KOPT-K1 (cell line): ENCODE measurements at regions not wholly inside any gene's neighbourhood (a gene's known extent, or its start where the extent isn't known, plus 50 kb on each side); places are given as distances from the start of the nearest gene placed in this dataset.
"Not testable (repeated sequence)": the region's sequence is repeated elsewhere in the genome, so short reads cannot be mapped to it uniquely, and the experiment has no call there.

Experiments
- H3K27ac ChIP-seq: fragments of 200-600 bp; sonication (generic); 2 replicates; pipeline ENCODE4 v1.5.1; 2016; ENCODE audit warnings: antibody characterized with exemption, mild to moderate bottlenecking, low read depth, low read length; ENCODE audit not compliant: poor library complexity, severe bottlenecking
- H3K36me3 ChIP-seq: fragments of 200-600 bp; sonication (generic); 2 replicates; pipeline ENCODE4 v1.5.1; 2017; ENCODE audit warnings: antibody characterized with exemption, mild to moderate bottlenecking, low read length, moderate library complexity; ENCODE audit not compliant: insufficient read depth
- H3K9me3 ChIP-seq: fragments of 200-600 bp; sonication (generic); 2 replicates; pipeline ENCODE4 v1.5.1; 2017; ENCODE audit warnings: antibody characterized with exemption, low read length, mild to moderate bottlenecking; ENCODE audit not compliant: insufficient read depth, poor library complexity, severe bottlenecking

DNA sequence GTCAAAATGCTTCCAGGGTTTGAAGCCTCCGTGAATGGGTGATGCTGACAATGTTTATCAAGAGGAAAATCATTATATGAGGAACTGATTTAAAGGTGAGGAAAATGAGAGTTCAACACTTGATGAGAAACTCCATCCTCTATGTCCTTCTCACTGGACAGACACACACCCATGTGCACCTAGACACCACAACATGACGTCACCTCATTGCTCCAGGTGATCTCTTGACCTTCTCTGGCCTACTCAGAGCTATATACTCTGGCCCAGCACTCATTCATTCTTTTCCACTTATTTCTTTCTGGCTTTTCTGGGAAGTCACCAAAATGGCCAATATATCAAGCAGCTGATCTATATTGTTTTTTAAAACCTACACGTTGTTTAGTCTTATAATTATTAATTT is 778.7 kb upstream of the PCDH20 start:
- Histone ChIP-seq H3K36me3 (no peaks in the 10 kb centered on the region), H3K9me3 (no peaks in the 10 kb centered on the region), H3K27ac (no peak overlapping the region)

DNA sequence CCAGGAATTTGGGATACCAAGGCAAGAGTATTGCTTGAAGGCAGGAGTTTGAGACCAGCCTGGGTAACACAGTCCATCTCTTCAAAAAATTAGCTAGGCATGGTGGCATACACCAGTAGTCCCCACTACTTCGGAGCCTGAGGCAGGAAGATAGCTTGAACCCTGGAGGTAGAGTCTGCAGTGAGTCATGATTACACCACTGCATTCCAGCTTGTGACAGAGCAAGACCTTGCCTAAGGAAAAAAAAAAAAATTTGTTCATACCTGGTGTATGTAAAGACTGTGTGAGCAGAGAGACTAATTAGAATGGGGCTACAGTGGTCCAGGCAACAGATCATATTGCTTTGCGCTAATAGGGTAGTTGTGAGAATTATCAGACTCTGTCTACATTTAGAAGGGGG is 778.3 kb upstream of the PCDH20 start:
- H3K27ac ChIP-seq = no peak overlapping the region
- H3K36me3 ChIP-seq = no peaks in the 10 kb centered on the region
- H3K9me3 ChIP-seq = no peaks in the 10 kb centered on the region

DNA sequence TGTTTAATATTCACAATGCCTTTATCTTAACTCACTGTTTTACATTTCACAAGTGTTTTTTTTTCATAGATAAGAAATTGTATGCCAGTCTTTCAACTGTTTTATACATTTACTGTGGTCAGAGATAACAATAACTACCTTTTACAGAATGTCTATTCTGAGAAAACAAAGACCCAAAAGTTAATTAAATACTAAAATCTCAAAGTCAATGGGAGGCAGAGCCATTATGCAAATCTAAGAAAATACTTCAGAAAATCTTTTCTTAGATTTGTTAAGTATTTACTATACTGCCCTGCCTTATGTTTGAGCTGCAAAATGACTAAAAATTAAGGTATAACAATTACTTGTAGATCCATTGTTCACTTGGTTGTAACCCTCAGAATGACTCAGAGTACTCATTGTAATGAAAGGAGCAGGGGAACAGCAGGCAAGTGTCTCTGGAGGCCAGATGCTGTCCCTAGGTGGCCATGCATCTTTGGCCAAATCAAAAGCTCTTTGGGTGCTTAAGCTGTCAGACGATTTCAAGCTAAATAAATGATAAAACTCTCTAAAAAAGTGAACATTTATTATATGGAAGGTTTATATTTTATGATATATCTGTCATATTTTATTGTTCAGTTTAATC is 770.1 kb upstream of the PCDH20 start:
- no peaks in the 10 kb centered on the region for H3K9me3 ChIP-seq
- no peak overlapping the region for H3K27ac ChIP-seq

DNA sequence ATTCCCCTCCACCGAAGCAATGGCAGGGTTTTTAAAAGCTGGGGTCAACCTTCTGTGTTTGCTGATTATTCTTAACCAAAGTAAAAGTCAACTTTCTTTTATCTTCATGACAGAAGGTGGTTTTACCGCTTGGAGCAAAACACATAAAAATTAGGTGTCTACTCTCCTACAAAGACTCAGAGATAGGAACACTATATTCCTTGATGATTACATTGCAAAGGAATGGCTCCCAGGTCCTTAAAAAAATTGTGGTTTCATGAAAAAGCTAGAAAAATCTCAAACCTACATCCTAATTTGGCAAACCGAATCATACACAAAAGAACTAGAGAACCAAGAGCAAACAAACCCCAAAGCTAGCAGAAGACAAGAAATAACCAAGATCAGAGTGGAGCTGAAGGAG is 760.4 kb upstream of the PCDH20 start:
- Histone ChIP-seq H3K9me3 (no peaks in the 10 kb centered on the region), H3K36me3 (no peaks in the 10 kb centered on the region), H3K27ac (no peak overlapping the region)

More for the DNA sequence above, 770.1 kb upstream of the PCDH20 start:
- no peaks in the 10 kb centered on the region for H3K36me3 ChIP-seq

DNA sequence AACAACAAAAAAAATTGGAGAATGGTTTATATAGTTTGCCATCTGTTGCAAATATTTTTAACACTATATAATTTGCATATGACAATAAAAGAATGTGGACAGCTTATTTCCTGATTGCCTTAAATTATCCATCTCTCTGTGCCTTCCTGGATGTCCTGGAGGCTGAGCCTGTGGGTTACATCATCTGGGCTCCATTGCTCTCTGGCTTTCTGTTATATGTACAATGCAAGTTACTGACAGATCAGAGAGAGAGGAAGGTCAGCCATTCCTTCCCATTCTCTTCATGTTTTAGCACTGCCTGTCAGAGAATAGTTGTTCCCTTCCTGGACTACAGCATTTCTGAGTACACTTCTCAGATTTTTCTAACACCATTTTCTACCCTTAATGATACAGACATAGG is 758.3 kb upstream of the PCDH20 start:
- no peaks in the 10 kb centered on the region for H3K9me3 ChIP-seq
- no peaks in the 10 kb centered on the region for H3K36me3 ChIP-seq
- no peak overlapping the region for H3K27ac ChIP-seq

DNA sequence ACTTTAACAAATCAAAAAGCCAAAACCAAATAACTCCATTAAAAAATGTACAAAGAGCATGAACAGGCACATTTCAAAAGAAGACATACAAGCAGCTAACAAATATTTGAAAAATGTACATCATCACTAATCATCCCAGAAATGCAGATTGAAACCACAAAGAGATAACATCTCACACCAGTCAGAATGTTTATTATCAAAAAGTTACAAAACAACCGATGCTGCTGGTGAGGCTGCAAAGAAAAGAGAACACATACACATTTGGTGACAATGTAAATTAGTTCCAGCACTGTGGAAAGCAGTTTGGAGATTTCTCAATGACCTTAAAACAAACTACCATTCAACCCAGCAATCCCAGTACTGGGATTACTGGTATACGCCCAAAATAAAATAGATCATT is 756.0 kb upstream of the PCDH20 start:
- H3K27ac ChIP-seq = no peak overlapping the region
- H3K9me3 ChIP-seq = no peaks in the 10 kb centered on the region
- H3K36me3 ChIP-seq = no peaks in the 10 kb centered on the region

DNA sequence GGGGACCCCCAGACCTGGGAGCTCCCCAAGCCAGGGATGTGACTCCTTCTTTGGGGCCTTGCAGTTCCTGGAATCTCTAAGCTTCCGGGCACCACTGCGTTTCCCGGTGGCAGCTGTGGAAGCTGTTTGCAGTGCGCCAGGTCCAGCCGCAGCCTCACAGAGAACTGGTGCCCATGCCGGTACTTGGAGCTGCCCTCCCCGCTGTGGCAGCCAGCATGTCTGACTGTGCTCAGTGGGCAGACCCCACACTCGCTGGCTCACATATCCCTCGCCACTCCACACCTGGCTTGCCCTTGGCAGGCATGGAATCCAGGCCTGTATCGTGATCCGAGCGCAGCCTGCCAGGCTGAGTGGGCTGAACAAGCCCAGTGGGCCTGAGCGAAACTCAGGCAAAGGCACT is 753.2 kb upstream of the PCDH20 start:
- H3K36me3 ChIP-seq = no peaks in the 10 kb centered on the region
- H3K27ac ChIP-seq = no peak overlapping the region
- no peaks in the 10 kb centered on the region for H3K9me3 ChIP-seq

DNA sequence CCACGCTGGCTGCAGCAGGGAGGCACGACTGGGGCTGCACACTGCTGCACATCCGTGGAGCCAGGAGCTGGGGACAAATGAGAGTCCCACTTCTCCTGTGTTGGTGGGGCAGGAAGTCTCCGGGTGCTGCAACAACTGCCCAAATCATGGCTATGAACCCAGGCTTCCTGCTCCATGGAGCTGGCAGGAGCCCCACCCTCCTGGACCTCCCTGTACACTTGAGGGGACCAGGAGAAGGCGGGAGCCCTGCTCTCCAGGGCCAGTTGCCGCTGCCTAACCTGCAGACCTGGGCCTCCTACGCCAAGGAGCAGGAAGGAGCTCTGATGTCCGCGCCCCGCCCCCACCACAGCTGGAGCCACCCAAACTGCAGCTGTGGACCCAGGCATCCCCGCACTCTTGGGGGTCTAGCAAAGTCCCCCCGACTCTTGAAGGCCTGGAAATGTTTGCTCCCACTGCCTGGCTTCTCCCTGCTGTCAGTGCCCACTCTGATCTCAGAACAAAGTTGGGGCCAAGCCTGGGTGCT is 752.1 kb upstream of the PCDH20 start:
- H3K9me3 ChIP-seq = no peaks in the 10 kb centered on the region
- H3K27ac ChIP-seq = no peak overlapping the region
- no peaks in the 10 kb centered on the region for H3K36me3 ChIP-seq

DNA sequence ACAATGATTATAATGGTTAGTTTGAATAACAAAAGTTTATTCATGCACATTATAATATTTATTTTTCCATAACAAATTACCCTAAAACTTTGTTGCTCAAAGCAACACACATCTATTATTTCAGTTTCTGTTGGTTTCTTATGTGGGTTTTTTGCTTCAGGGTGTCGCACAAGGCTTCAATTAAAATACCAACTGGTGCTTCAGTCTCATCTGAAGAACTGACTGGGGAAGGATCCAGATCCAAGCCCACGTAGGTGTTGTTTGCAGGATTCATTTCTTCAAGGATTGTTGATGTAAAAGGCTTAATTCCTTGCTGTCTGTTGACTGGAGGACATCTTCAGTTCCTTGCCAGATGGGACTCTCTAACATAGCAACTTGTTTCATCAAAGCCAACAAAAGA is 747.2 kb upstream of the PCDH20 start:
- Histone ChIP-seq H3K36me3 (no peaks in the 10 kb centered on the region), H3K9me3 (no peaks in the 10 kb centered on the region), H3K27ac (no peak overlapping the region)

DNA sequence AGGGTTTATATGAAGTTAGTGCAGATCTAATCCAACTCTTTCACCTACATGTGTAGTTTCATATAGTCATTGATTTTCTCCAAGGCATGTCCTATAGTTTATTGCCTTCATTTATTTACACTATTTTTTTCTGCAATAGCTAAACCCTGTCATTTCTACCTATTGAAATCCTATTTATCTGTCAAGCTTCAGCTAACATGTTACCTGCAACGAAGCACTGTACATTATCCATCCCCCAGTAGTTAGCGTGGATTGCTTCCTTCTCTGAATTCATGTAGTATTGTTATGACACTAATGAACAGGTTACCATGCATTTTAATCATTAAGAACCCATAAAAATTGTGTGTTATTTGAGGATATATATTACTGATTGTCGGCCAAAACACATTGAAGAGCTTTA is 742.9 kb upstream of the PCDH20 start:
- no peaks in the 10 kb centered on the region for H3K36me3 ChIP-seq
- H3K27ac ChIP-seq = no peak overlapping the region
- no peaks in the 10 kb centered on the region for H3K9me3 ChIP-seq

DNA sequence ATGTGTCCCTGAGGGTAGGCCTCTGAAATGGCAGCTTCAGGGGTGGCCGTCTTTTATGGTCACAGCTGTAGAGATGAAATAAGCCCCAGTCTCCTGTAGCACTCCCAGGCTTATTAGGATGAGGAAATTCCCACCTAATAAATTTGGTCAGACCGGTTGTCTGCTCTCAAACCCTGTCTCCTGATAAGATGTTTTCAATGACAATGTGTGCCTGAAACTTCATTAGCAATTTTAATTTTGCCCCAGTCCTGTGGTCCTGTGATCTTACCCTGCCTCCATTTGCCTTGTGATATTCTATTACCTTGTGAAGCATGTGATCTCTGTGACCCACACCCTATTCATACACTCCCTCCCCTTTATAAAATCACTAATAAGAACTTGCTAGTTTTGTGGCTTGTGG is 736.1 kb upstream of the PCDH20 start:
- not testable (repeated sequence) for H3K36me3 ChIP-seq, H3K27ac ChIP-seq
- peaks cover 12% of the 10 kb centered on the region for H3K9me3 ChIP-seq

DNA sequence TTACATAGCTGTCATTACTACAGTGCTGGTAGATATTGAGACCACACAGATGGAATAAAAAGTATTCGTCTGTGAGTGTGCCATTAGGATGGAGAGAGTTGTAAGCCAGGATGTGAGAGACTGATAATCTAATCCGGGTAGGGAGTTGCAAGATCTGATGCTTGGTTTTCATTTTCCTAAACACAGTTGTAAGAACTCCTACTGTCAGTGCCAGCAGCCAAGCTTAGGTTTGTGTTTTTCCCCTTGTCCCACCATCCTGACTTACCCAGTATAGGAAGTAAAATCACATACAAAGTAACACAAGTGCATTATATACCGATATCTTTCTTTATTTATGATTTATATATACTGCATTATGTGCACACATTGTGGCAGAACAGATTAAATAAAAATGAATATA is 726.4 kb upstream of the PCDH20 start:
- Histone ChIP-seq H3K36me3 (no peaks in the 10 kb centered on the region), H3K27ac (no peak overlapping the region), H3K9me3 (peaks cover 6% of the 10 kb centered on the region)

DNA sequence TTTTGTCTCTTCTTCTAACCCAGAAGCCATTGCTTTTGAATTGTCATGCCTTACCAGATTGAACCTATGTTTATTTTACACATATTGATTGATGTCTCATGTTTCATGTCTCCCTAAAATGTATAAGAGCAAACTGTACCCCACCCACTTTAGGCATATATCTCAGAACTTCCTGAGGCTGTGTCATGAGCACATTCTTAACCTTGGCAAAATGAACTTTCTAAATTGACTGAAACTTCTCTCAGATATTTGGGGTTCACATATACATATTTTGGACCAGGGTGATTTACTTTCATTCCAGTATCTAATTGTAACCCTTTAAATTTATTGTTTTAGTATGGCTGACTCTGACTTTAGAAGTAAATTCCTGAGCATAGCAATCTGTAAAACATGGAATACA is 723.9 kb upstream of the PCDH20 start:
- peaks cover 6% of the 10 kb centered on the region for H3K9me3 ChIP-seq
- H3K36me3 ChIP-seq = no peaks in the 10 kb centered on the region
- no peak overlapping the region for H3K27ac ChIP-seq

DNA sequence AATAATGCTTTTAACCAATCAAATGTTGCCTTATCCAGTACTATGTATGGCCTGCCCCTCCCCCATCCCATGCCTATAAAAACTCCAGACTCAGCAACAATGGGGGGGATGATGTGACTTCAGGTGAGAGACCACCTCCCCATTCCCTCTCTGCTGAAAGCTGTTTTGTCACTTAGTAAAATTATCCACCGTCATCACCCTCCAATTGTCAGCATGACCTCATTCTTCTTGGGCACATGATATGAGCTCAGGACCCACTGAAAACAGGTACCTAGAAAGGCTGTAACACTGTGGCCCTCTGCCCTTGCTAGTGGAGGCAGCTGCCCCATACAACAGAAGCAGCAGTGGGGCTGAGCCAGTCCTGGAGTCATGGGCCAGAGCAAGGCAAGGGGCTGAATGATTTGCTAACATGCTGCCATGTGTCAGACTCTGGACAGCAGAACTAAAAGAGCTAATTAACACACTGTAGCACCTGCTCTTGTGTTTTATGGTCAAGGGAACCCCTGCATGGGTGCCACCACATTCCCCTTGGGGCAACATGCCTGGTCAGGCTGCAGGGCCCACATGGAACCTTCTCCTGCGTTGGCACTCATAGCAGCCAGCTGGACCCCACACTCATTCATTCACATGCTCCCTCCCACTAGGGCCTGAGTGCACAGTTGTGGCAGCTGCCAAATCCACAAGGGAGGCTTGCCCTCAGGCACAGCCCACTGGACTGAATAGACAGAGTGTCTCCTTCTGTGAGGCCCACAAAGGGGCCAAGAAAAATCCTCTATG is 722.2 kb upstream of the PCDH20 start:
- H3K27ac ChIP-seq = no peak overlapping the region
- no peaks in the 10 kb centered on the region for H3K36me3 ChIP-seq
- H3K9me3 ChIP-seq = peaks cover 6% of the 10 kb centered on the region

DNA sequence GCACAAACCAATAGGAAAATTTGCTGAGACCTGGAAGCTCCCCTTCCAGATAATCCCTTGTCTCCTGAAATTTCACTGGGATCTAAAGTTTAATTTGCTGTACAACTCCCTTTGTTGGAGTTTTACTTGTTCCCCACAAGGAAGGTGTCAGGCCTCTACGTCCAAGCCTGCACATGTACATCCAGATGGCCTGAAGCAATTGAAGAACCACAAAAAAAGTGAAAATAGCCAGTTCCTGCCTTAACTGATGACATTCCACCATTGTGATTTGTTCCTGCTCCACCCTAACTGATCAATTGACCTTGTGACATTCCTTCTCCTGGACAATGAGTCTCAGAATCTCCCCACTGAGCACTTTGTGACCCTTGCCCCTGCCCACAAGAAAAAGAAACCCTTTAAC is 716.0 kb upstream of the PCDH20 start:
- no peak overlapping the region for H3K27ac ChIP-seq
- no peaks in the 10 kb centered on the region for H3K9me3 ChIP-seq
- no peaks in the 10 kb centered on the region for H3K36me3 ChIP-seq
